ENCODE measurements at regions not wholly inside any gene's neighbourhood (a gene's known extent, or its start where the extent isn't known, plus 50 kb on each side); places are given as distances from the start of the nearest gene placed in this dataset.

GRCh38 chr6:76222189-76222588 is 149.7 kb upstream of the IMPG1 start:
- Histone ChIP-seq H2AFZ (ENCODE audit: low read depth, low read length) (no peak overlapping the region), H3K27ac (ENCODE audit: extremely low read depth, low read depth, low read length) (no peak overlapping the region), H3K4me1 (replicated peaks in 1 of 2; ENCODE audit: control insufficient read depth in 2 of 2, insufficient read depth in 2 of 2, low read length in 2 of 2) (no peaks in the 10 kb centered on the region), H3K79me2 (ENCODE audit: control insufficient read depth, insufficient read depth, low read length) (no peaks in the 10 kb centered on the region), H3K4me2 (ENCODE audit: insufficient read depth, low read length) (no peak overlapping the region), H3K36me3 (ENCODE audit: control insufficient read depth, insufficient read depth, low read length) (no peaks in the 10 kb centered on the region), H3K9me3 (replicated peaks; ENCODE audit: control insufficient read depth, insufficient read depth, low read depth, low read length) (no peaks in the 10 kb centered on the region), H3K9me1 (ENCODE audit: control insufficient read depth, insufficient read depth, low read length) (no peaks in the 10 kb centered on the region), H4K20me1 (replicated peaks; ENCODE audit: control insufficient read depth, insufficient read depth, low read length) (no peaks in the 10 kb centered on the region), H3K4me3 (no peak overlapping the region), H3K9ac (ENCODE audit: insufficient read depth in 1 of 2, low read depth in 2 of 2, low read length in 2 of 2) (no peak overlapping the region), H3K27me3 (ENCODE audit: control insufficient read depth in 2 of 2, insufficient read depth in 2 of 2, low read length in 2 of 2) (no peaks in the 10 kb centered on the region)
- no peak for ATAC-seq
- ChIA-PET CTCF (ENCODE audit: low intra/inter-chr PET ratio) (no interaction called here), POLR2A (no interaction called here)
- intact Hi-C loops (cut with micrococcal nuclease) (no loop called here), in situ Hi-C loops (cut with MboI) (no loop called here)
- no TSS peak for BruUV-seq (replicated peaks)
- 3% methylated on average over 2 of the region's 2 CpGs for WGBS (ENCODE audit: insufficient coverage, low coverage, missing lambda C conversion rate)
- FAIRE-seq: no peak
- no peak for DNase-seq (ENCODE audit: extremely low read depth in 1 of 4, low spot score in 3 of 4)
- TF ChIP-seq ZNF778 (CRISPR knock-in tag; IDR thresholded peaks at IDR 0.05) (no peak), ZNF445 (CRISPR knock-in tag; IDR thresholded peaks at IDR 0.05; ENCODE audit: low read depth) (no peak)

GRCh38 chr6:76221525-76221924 is 149.1 kb upstream of the IMPG1 start:
- in situ Hi-C loops (cut with MboI): no loop called here
- ATAC-seq (no peak), FAIRE-seq (no peak), DNase-seq (ENCODE audit: extremely low read depth in 1 of 4, low spot score in 3 of 4) (no peak)
- Histone ChIP-seq H3K9me1 (ENCODE audit: control insufficient read depth, insufficient read depth, low read length) (no peaks in the 10 kb centered on the region), H4K20me1 (replicated peaks; ENCODE audit: control insufficient read depth, insufficient read depth, low read length) (no peaks in the 10 kb centered on the region), H3K27ac (ENCODE audit: extremely low read depth, low read depth, low read length) (no peak overlapping the region), H3K4me2 (ENCODE audit: insufficient read depth, low read length) (no peak overlapping the region), H3K36me3 (ENCODE audit: control insufficient read depth, insufficient read depth, low read length) (no peaks in the 10 kb centered on the region), H3K4me3 (no peak overlapping the region), H3K4me1 (replicated peaks in 1 of 2; ENCODE audit: control insufficient read depth in 2 of 2, insufficient read depth in 2 of 2, low read length in 2 of 2) (no peaks in the 10 kb centered on the region), H3K79me2 (ENCODE audit: control insufficient read depth, insufficient read depth, low read length) (no peaks in the 10 kb centered on the region), H3K9me3 (replicated peaks; ENCODE audit: control insufficient read depth, insufficient read depth, low read depth, low read length) (no peaks in the 10 kb centered on the region), H2AFZ (ENCODE audit: low read depth, low read length) (no peak overlapping the region), H3K9ac (ENCODE audit: insufficient read depth in 1 of 2, low read depth in 2 of 2, low read length in 2 of 2) (no peak overlapping the region), H3K27me3 (ENCODE audit: control insufficient read depth in 2 of 2, insufficient read depth in 2 of 2, low read length in 2 of 2) (no peaks in the 10 kb centered on the region)
- CTCF ChIA-PET (ENCODE audit: low intra/inter-chr PET ratio): no interaction called here
- TF ChIP-seq EP300 (IDR thresholded peaks at IDR 0.05; ENCODE audit: low read length) (no peak), TAF1 (IDR thresholded peaks at IDR 0.05; ENCODE audit: control insufficient read depth, extremely low read depth, insufficient read depth, low read length, severe bottlenecking) (no peak), TCF7 (IDR thresholded peaks at IDR 0.05; ENCODE audit: borderline replicate concordance) (no peak), ILF3 (IDR thresholded peaks at IDR 0.05; ENCODE audit: borderline replicate concordance) (no peak), MCM3 (IDR thresholded peaks at IDR 0.05) (no peak), BCOR (IDR thresholded peaks at IDR 0.05) (no peak), ZKSCAN1 (IDR thresholded peaks at IDR 0.05; ENCODE audit: low read depth, low read length) (no peak), TSC22D4 (tag; IDR thresholded peaks at IDR 0.05) (no peak), ZFX (CRISPR knock-in tag; IDR thresholded peaks at IDR 0.05) (no peak), NFIX (CRISPR knock-in tag; IDR thresholded peaks at IDR 0.05; ENCODE audit: low read depth) (no peak), CREM (IDR thresholded peaks at IDR 0.05; ENCODE audit: low read depth) (no peak), ZFP1 (CRISPR knock-in tag; IDR thresholded peaks at IDR 0.05) (no peak), ZSCAN32 (CRISPR knock-in tag; IDR thresholded peaks at IDR 0.05) (no peak), ZNF347 (CRISPR knock-in tag; IDR thresholded peaks at IDR 0.05; ENCODE audit: low read depth) (no peak), TAL1 (IDR thresholded peaks at IDR 0.05) (no peak), SRSF3 (IDR thresholded peaks at IDR 0.05; ENCODE audit: insufficient read depth, low read length) (no peak)
- TF ChIP-seq, protein P1, sequence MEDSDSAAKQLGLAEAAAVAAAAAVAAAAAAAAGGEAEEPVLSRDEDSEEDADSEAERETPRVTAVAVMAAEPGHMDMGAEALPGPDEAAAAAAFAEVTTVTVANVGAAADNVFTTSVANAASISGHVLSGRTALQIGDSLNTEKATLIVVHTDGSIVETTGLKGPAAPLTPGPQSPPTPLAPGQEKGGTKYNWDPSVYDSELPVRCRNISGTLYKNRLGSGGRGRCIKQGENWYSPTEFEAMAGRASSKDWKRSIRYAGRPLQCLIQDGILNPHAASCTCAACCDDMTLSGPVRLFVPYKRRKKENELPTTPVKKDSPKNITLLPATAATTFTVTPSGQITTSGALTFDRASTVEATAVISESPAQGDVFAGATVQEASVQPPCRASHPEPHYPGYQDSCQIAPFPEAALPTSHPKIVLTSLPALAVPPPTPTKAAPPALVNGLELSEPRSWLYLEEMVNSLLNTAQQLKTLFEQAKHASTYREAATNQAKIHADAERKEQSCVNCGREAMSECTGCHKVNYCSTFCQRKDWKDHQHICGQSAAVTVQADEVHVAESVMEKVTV (CRISPR knock-in tag; IDR thresholded peaks at IDR 0.05): no peak
- BruUV-seq (replicated peaks): no TSS peak
- POLR2A ChIA-PET: no interaction called here
- intact Hi-C loops (cut with micrococcal nuclease): no loop called here
- 0% methylated on average over 1 of the region's 1 CpG for WGBS (ENCODE audit: insufficient coverage, low coverage, missing lambda C conversion rate)

All from K562 (cell line).